Nephron progenitor cell (in vitro differentiated cells): ENCODE measurements at regions not wholly inside any gene's neighbourhood (a gene's known extent, or its start where the extent isn't known, plus 50 kb on each side); places are given as distances from the start of the nearest gene placed in this dataset.
A peak's percentile ranks its signal among the peaks of the same experiment; 100 is the strongest.

ENCODE experiments used
- DNase-seq: peaks from one replicate; pipeline ENCODE4 v3.0.0; 2021
- H3K27ac Mint-ChIP-seq: 2 replicates; pipeline ENCODE4 v1.8.0; 2021; ENCODE audit warnings: mild to moderate bottlenecking, moderate library complexity, mixed read lengths
- H3K27me3 Mint-ChIP-seq: 2 replicates; pipeline ENCODE4 v1.8.0; 2021; ENCODE audit warnings: mild to moderate bottlenecking, low read depth, mixed read lengths; ENCODE audit not compliant: poor library complexity
- H3K36me3 Mint-ChIP-seq: 2 replicates; pipeline ENCODE4 v1.8.0; 2021; ENCODE audit warnings: low read depth, mixed read lengths
- H3K4me1 Mint-ChIP-seq: 2 replicates; pipeline ENCODE4 v1.8.0; 2021; ENCODE audit warnings: mixed read lengths
- H3K4me3 Mint-ChIP-seq: 2 replicates; pipeline ENCODE4 v1.8.0; 2021; ENCODE audit warnings: mild to moderate bottlenecking, moderate library complexity, mixed read lengths
- H3K9me3 Mint-ChIP-seq: 2 replicates; pipeline ENCODE4 v1.8.0; 2021; ENCODE audit warnings: mild to moderate bottlenecking, moderate library complexity, mixed read lengths
- TF ChIP-seq, protein P1 (sequence below): fragments of 200-600 bp; sonication (generic); IDR thresholded peaks from 2 replicates; pipeline ENCODE4 v1.5.0; 2021; ENCODE audit warnings: antibody characterized with exemption

DNA sequence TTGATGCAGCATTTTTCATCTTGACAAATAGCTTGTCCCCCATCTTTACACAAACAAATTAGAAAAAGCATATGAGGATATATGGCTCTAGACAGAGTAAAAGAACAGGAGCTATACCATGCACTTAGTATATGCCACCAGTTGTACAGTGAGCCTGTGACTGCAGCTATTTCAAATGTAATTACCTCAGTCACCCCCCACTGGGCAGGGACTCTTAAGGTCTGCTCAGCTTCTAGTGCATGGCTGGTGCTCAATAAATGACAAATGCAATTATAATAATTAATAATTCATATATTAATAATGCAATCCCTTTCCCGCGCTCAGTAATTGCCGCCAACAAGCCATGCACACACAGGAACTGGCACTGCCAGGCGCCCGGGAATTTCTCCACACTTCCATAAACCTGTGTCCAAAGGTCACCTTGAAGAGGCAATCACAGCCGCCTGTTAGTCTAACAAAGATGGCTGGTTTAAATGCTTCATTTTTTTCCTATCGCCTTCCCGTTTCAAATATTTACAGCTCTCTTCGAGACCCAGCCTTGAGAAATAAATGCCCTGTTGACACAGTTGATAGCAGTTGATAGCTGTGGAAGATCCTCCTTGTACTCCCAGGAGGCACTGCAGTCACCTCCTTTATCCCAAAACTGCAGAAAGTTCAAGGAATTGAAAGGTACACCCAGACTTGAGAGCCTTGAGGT, 156.6 kb downstream of the INO80D start:
- Mint-ChIP-seq H3K36me3 (no peaks in the 10 kb centered on the region), H3K4me3 (no peak overlapping the region), H3K9me3 (no peaks in the 10 kb centered on the region), H3K27me3 (peaks cover 30% of the 10 kb centered on the region), H3K27ac (no peak overlapping the region), H3K4me1 (peaks cover 33% of the 10 kb centered on the region)
- TF ChIP-seq, protein P1, sequence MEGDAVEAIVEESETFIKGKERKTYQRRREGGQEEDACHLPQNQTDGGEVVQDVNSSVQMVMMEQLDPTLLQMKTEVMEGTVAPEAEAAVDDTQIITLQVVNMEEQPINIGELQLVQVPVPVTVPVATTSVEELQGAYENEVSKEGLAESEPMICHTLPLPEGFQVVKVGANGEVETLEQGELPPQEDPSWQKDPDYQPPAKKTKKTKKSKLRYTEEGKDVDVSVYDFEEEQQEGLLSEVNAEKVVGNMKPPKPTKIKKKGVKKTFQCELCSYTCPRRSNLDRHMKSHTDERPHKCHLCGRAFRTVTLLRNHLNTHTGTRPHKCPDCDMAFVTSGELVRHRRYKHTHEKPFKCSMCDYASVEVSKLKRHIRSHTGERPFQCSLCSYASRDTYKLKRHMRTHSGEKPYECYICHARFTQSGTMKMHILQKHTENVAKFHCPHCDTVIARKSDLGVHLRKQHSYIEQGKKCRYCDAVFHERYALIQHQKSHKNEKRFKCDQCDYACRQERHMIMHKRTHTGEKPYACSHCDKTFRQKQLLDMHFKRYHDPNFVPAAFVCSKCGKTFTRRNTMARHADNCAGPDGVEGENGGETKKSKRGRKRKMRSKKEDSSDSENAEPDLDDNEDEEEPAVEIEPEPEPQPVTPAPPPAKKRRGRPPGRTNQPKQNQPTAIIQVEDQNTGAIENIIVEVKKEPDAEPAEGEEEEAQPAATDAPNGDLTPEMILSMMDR: no peak
- DNase-seq: no peak

DNA sequence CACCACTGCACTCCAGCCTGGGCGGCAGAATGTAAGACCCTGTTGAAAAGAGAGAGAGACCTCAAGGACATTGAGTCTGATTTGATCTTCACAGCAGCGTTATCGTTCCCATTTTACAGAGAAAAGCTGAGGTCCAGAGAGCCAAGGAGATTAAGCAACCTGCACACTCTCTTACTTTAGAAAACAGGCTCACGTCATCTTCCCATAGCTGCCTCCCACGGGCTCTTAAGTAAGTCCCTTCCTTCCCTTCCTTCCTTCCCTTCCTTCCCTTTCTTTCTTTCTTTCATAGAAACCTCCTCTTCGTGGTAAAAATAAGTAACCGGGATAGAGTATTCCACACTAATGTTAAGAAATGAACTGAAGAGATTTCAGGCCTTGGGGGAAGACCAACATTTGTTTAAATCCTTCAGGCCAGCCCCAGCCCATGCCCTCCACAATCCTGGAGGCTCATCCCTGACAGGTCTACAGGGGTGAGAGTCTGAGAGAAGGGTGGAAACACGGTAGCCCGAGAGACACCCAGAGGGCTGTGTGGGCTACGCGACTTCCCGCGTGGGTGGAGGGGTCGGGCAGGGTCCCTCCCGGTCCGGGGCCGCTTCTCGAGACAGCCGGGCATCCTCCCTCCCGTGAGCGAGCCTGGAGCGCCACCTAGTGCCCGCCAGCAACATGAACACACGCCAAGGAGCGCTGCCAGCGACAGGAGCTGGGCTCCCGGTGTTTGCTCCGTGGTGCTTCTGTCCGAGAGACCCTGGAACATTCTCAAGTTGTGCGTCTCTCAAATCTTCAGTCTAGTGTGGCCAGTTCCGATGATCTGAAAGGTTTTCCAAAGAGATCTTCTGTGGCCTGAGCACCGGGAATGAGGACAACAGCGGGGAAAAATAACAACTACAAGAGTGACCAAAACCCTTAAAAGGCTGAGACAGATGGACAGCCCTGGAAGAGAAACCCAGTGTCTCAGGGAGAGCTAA, 160.3 kb downstream of the INO80D start:
- peak; percentile 92 for DNase-seq
- H3K4me3 Mint-ChIP-seq: peak overlapping the region; percentile 64
- H3K27me3 Mint-ChIP-seq: peaks cover 41% of the 10 kb centered on the region

DNA sequence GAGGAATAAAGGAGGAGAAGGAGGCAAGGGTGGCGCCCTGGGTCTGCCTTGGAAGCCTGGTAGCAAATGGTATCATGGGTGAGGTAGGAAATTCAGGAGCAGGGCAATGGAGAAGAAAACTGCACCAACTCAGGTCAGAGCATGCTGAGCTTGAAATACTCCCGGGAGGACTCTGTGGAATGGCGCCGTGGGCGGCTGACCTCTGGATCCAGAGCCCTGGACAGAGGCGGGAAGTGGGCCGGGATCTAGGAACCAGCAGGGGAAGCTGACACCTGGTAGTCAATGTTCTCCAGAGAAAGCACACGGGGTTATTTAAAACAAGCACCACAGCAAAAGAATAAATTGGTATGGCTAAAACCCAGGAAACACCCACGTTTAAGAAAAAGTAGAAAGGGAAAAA, 161.3 kb downstream of the INO80D start:
- DNase-seq: no peak
- Mint-ChIP-seq H3K27me3 (peaks cover 43% of the 10 kb centered on the region), H3K9me3 (peaks cover 3% of the 10 kb centered on the region), H3K4me1 (peaks cover 23% of the 10 kb centered on the region), H3K4me3 (no peak overlapping the region), H3K36me3 (no peaks in the 10 kb centered on the region), H3K27ac (peak overlapping the region; percentile 24)
- TF ChIP-seq, protein P1: no peak

More for the DNA sequence above, 160.3 kb downstream of the INO80D start:
- H3K36me3 Mint-ChIP-seq: no peaks in the 10 kb centered on the region
- TF ChIP-seq, protein P1: peak; percentile 96
- peaks cover 32% of the 10 kb centered on the region for H3K4me1 Mint-ChIP-seq
- no peaks in the 10 kb centered on the region for H3K9me3 Mint-ChIP-seq
- no peak overlapping the region for H3K27ac Mint-ChIP-seq

DNA sequence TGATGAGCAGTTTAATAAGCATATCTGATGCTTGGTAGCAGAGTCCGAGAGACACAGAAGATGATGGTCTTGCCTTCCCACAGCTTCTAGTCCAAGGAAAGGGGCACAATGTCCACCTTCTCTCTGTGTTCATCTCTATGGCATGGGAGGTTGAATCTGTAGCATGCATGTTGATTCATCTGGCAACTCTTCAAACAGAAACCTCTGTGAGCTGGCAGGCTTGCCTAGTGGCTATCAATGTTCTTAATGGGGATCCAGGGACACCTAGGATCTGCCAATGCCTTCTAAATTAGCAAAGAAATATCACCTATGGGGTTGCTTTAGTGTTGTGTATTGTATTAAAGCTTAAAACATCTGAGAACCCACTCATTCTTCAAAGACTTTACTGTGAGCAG, 170.8 kb downstream of the INO80D start:
- H3K36me3 Mint-ChIP-seq: no peaks in the 10 kb centered on the region
- TF ChIP-seq, protein P1: no peak
- no peak overlapping the region for H3K27ac Mint-ChIP-seq
- peaks cover 41% of the 10 kb centered on the region for H3K4me1 Mint-ChIP-seq
- peaks cover 4% of the 10 kb centered on the region for H3K27me3 Mint-ChIP-seq
- DNase-seq: no peak
- H3K4me3 Mint-ChIP-seq: no peak overlapping the region
- H3K9me3 Mint-ChIP-seq: peaks cover 32% of the 10 kb centered on the region

DNA sequence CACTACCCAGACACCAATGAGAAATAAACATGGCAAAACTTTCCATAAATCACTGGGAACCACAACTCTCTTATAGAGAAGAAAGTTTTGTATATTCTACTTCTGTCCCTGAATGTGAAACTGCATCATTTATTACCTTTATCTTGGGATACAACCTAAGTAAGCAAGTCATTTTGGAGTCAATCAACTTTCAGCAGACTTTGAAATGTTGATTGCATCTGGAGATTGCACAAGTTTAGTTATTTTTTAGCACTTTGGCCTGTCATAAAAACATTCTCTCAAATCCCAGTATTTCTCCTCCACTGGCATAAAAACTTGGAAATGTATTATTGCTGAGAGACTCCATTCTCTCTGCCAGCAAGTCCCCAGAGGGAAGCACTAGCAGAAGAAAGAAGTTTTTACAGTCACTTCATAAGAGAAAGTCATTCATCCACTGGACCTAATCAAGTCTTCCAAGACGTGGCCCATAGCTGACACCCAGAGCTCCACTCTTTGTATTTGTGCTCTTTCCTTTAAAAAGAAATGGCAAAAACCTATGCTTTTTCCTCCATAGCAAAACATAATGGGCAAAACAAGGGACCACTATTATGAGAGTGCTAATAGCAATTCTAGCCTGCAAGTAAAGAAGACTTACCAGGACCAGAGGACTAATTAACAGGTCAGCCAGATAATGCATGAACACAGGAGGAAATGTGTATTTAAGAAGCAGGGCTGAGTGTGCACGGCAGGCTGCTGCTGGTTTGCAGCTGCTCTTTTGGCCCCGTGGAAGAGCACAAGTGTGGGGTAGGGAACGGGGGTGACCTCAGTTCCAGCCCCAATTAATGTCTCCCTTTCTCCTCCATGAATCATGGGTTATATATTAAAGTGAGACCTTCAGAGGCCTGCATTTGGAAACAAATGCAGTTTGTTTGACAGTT, 171.5 kb downstream of the INO80D start:
- no peak for DNase-seq
- no peaks in the 10 kb centered on the region for H3K36me3 Mint-ChIP-seq
- H3K9me3 Mint-ChIP-seq: peaks cover 32% of the 10 kb centered on the region
- H3K27me3 Mint-ChIP-seq: peaks cover 4% of the 10 kb centered on the region
- H3K4me3 Mint-ChIP-seq: no peak overlapping the region
- TF ChIP-seq, protein P1: no peak
- peaks cover 48% of the 10 kb centered on the region for H3K4me1 Mint-ChIP-seq
- H3K27ac Mint-ChIP-seq: peak overlapping the region; percentile 52
